BJ (cell line): ENCODE measurements at regions not wholly inside any gene's neighbourhood (a gene's known extent, or its start where the extent isn't known, plus 50 kb on each side); places are given as distances from the start of the nearest gene placed in this dataset.

Source experiments
- CTCF ChIA-PET: fragments of 350-600 bp; formaldehyde crosslinking; extraction: SDS; loops from one replicate; lab custom pipeline; 2021; ENCODE audit warnings: antibody characterized with exemption, inconsistent platforms; lab: Yijun Ruan, JAX
- POLR2A ChIA-PET: fragments of 300-600 bp; sonication (Branson Sonifier 250); formaldehyde crosslinking; extraction: SDS; loops from one replicate; lab custom pipeline; 2021; ENCODE audit warnings: antibody characterized with exemption; lab: Charles Lee
- DNase-seq: peaks from one replicate; pipeline ENCODE4 v3.0.0-alpha.2; 2011; ENCODE audit warnings: low read depth
- H3K27me3 ChIP-seq: 2 replicates; pipeline ENCODE4 v1.6.0; 2011; ENCODE audit warnings: low read length; ENCODE audit not compliant: control insufficient read depth, insufficient read depth
- H3K36me3 ChIP-seq: 2 replicates; pipeline ENCODE4 v1.5.1; 2011; ENCODE audit warnings: low read length; ENCODE audit not compliant: control insufficient read depth, insufficient read depth
- H3K4me3 ChIP-seq: 2 replicates; pipeline ENCODE4 v1.5.1; 2011; ENCODE audit warnings: low read depth, mild to moderate bottlenecking, control low read depth, low read length
- TF ChIP-seq, protein P1 (sequence below): IDR thresholded peaks from 2 replicates; pipeline ENCODE4 v1.5.1; 2011; ENCODE audit warnings: low read depth, mild to moderate bottlenecking, control low read depth, inconsistent platforms, low read length, moderate library complexity; ENCODE audit not compliant: insufficient read depth

DNA sequence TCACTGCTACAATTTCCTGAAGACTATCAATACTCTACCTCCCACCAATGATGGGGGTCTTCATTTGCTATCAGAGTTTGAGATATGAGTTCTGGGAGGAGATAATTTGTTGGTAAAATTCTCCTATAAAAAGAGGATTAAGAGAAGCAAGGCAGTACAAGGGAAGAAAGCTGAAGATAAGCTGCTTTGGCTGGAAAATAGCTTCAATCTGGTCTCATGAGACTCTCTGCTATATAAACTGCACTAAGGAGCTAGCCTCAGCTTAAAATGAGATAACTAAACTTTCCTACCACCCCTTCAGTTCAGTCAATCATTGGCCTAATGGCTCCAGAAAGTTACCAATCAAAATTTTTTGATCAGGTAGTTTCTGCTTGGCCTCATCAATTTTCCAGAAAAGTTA is 2105.0 kb downstream of the ARAP2 start:
- CTCF ChIA-PET = interaction anchor here (1.2 kb wide), 1 partner anchor 9 kb away, joined by 3 read pairs; no protein-coding TSS in a partner anchor
- H3K27me3 ChIP-seq = no peaks in the 10 kb centered on the region
- POLR2A ChIA-PET = no interaction called here
- no peaks in the 10 kb centered on the region for H3K36me3 ChIP-seq
- no peak overlapping the region for H3K4me3 ChIP-seq
- no peak for DNase-seq
- TF ChIP-seq, protein P1, sequence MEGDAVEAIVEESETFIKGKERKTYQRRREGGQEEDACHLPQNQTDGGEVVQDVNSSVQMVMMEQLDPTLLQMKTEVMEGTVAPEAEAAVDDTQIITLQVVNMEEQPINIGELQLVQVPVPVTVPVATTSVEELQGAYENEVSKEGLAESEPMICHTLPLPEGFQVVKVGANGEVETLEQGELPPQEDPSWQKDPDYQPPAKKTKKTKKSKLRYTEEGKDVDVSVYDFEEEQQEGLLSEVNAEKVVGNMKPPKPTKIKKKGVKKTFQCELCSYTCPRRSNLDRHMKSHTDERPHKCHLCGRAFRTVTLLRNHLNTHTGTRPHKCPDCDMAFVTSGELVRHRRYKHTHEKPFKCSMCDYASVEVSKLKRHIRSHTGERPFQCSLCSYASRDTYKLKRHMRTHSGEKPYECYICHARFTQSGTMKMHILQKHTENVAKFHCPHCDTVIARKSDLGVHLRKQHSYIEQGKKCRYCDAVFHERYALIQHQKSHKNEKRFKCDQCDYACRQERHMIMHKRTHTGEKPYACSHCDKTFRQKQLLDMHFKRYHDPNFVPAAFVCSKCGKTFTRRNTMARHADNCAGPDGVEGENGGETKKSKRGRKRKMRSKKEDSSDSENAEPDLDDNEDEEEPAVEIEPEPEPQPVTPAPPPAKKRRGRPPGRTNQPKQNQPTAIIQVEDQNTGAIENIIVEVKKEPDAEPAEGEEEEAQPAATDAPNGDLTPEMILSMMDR = no peak

DNA sequence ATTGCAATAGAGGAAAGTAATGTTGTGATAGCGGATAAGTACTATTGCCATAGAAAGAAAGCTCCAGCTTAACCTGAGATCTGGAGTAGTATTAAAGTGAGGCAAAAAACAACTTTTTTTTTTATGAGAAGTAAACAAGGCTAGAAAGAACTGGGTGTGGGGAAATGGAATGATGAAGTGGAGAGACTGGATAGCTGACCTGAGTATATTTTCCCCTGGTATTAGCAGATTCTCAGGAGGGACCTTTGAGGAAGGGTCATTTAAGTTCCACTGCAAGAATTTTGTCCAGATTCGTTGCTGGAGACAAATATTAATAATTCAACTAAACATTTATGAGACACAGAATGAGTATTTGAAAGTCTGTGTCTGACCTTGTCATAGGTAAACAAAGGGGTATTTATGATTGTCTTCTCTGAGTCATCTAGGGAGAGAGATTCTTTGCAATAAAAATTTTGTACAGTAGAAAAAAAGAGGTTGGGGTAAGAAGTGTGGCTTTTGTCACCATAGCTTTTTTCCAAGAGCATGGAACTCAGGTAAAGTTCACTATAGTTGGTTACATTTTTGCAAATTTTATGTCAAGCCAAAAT is 2095.9 kb downstream of the ARAP2 start:
- POLR2A ChIA-PET = no interaction called here
- H3K27me3 ChIP-seq = no peaks in the 10 kb centered on the region
- no peak overlapping the region for H3K4me3 ChIP-seq
- TF ChIP-seq, protein P1 = no peak
- no peak for DNase-seq
- H3K36me3 ChIP-seq = no peaks in the 10 kb centered on the region
- CTCF ChIA-PET = interaction anchor here (0.9 to 1.4 kb wide), 2 partner anchors 9 to 10 kb away, joined by 3 to 4 read pairs; no protein-coding TSS in a partner anchor

DNA sequence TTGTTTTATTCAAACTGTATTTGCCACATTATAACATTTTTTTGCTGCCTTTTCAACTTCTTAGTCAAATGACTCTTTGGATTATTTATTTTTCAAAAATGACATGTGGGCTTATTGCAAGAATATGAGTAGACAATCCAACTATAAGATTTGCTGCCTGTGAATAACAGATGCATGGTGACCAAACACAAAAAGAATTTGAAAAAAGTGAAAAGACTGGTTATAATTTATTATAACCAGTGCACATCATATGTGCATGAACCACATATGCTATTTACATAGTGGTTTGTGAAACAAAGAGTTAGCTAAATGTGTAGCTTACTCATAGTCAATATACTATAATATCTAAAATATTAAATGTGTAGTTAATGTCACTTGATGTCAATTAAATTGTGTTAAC is 2086.8 kb downstream of the ARAP2 start:
- H3K27me3 ChIP-seq = no peaks in the 10 kb centered on the region
- TF ChIP-seq, protein P1 = no peak
- CTCF ChIA-PET = no interaction called here
- H3K4me3 ChIP-seq = no peak overlapping the region
- no peaks in the 10 kb centered on the region for H3K36me3 ChIP-seq
- no peak for DNase-seq
- POLR2A ChIA-PET = no interaction called here

DNA sequence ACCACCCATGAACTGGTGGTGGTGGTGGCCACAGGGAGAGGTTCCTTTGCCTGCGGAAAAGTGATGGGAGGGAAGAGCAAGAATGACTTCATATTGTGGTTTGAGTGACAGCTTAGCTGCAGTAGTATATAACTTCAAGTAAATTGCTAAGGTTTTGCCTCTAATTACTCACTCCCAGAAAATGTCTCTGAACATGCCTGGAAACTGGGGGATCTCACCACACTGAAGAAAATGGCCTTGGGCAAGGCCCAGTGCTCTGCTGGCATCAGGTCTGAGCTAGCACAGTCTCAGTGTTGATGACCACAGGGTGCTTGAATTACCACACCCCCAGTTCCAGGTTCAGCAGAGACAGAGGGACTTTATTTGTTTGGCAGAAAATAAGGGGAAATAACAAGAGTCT is 2085.4 kb downstream of the ARAP2 start:
- Histone ChIP-seq H3K36me3 (no peaks in the 10 kb centered on the region), H3K4me3 (no peak overlapping the region), H3K27me3 (no peaks in the 10 kb centered on the region)
- CTCF ChIA-PET = interaction anchor here (0.9 kb wide), 1 partner anchor 10 kb away, joined by 4 read pairs; no protein-coding TSS in a partner anchor
- TF ChIP-seq, protein P1 = no peak
- no peak for DNase-seq
- POLR2A ChIA-PET = no interaction called here

DNA sequence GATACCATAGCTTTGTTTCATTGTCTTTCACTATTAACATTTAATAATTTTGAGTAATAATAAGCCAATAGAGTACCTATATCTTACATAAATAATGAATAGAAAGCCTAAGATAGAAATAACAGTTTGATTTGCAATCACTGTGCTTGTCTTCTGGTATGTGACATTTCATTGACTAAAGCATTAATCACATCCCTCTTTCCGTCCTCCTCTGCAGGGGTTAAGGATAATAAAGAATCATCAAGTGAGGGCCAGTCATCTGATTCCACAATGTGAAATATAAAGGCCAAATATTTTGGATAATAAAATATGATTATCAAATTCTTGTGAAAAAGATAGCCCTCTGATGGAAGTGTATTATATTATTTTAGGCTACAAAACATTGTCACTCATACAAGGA is 2073.4 kb downstream of the ARAP2 start:
- Histone ChIP-seq H3K4me3 (no peak overlapping the region), H3K36me3 (no peaks in the 10 kb centered on the region), H3K27me3 (no peaks in the 10 kb centered on the region)
- CTCF ChIA-PET = no interaction called here
- DNase-seq = no peak
- TF ChIP-seq, protein P1 = no peak
- POLR2A ChIA-PET = no interaction called here
